CD4-positive, alpha-beta T cell treated with Interferon alpha-2 for 1 hour (primary cell): ENCODE measurements at regions not wholly inside any gene's neighbourhood (a gene's known extent, or its start where the extent isn't known, plus 50 kb on each side); places are given as distances from the start of the nearest gene placed in this dataset.

Experiments used
- DNase-seq, 2 donors: peaks; one replicate each; pipeline ENCODE4 v3.0.0-alpha.2; 2020 to 2022

GRCh38 chr21:19261731-19262376 is 858.3 kb upstream of the TMPRSS15 start:
- no peak for DNase-seq

DNA sequence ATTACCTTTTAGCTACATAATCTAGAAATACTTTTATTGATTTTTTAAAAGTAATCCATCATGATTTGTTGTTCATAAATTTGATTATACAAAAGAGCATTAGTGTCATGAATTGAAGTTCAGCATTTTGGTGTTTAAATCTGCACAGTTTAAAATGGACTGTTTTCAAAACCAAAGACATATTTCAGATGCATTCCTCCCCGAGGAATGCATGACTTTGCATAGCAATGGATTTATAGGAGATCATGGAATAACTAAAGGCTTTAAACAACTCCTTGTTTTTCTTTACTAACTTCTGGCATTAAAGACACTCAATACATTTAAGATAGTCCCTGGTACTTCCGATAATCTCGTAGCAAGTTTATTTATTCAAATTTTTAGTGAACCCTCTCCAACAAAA is 863.1 kb upstream of the TMPRSS15 start:
- DNase-seq, result no peak

DNA sequence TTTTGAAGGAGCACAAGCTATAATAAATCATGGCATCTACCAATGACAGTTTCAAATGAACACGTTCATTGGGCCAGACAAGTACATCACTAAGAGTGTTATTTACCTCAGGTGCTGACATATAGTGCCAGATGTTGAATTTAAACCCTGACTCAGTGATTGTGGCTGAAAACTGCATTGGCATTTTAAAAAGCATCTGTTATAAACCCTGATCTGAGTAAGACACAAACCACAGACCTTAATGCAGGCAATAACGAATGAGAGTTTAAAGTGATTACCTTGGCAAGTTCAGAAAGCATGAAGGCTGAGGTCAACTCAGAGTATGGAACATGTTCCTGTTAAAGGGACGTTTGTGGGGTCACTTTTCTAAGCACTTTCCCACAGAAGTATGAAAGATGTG is 865.1 kb upstream of the TMPRSS15 start:
- no peak for DNase-seq

- no peak for DNase-seq
These were observed 871.5 kb upstream of the TMPRSS15 start for GRCh38 chr21:19275065-19275464.

DNA sequence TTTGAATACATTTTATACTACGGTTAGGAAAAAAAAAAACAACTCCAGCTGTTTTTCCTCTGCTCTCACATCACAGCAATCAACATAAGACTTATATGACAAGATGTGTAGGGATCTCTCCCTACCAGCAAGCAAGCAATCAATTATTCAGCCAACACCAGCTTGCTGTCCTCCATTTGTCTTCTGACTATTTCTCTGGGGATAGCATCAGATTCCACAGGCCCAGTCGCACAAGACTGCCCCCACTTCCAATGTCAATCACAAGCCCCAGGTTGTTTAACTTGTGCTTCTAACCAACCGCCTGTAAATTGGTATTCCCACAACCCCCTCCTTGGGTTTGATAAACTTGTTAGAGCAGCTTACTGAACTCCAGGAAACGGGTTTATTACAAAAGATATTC is 873.1 kb upstream of the TMPRSS15 start:
- no peak for DNase-seq

GRCh38 chr21:19286876-19287275 is 883.3 kb upstream of the TMPRSS15 start:
- DNase-seq, result no peak

DNA sequence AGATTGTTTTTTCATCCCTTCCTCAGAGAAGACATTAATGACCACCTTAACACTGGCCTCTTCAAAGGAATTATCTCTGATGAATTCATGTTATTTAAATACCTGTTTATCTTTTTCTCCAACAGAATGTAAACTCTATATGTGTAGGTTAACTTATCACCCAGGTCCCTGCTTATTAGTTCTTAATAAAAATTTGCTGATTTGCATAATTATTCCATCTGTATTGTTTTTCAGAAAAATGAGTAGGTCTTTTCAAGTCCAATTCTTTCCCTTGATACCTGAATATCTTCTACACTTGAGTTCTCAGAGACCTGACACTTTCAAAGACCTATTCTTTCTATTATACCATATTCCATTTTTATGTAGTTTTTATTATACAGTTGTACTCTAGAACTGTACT is 886.7 kb upstream of the TMPRSS15 start:
- no peak for DNase-seq

DNA sequence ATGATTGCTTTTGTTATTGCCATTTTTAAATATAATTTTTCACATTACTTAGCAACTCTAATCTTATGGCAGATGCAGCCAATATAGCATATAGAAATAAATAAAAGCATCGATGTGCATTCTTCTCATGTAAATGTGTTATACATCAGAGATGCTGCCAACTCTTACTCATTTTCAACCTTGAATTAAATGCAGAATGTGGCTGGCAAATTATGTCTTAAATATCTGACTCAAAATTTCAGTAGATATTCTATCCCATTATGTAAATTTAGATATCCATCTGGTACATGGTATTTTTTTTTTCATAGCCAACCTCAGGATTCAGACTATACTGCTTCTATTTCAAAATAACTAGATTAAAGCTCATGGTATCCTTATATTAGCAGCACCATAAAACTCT is 916.7 kb upstream of the TMPRSS15 start:
- DNase-seq, result no peak

DNA sequence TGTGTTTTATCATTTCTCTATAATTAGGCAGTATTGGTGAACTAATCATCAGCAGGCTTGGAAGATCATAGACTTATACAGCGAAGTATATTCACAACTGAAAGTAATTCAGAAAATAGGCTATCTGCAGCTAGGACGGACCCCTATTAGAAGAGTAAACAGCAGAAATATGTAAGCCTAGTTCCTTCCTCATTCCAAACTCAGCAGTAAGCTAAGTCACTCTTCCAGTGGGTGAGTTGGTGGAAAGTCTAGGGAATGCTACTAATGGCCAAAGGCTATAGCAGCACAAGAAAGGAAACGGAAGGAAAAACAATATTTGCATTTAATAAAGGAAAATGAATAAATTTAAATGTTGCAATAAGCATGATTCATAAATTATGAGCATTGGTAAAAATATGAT is 918.1 kb upstream of the TMPRSS15 start:
- no peak for DNase-seq

DNA sequence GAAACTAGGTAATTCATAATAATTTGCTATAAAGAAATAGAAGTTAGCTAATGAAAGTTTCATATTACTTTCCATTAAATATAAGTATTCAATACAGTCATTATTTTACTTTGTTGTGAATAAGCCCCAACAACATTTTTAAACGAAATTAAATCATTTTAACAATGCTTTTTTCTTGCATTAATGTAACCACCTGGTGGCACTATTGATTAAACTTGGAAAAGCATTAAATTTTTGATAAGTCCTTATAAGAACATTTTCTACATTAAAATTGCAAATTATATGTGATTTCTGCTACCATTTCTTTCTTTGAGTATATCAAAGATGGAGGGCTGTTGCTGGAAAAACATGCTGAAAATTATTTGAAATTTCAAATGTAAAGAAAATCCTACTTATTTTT is 918.8 kb upstream of the TMPRSS15 start:
- no peak for DNase-seq

DNA sequence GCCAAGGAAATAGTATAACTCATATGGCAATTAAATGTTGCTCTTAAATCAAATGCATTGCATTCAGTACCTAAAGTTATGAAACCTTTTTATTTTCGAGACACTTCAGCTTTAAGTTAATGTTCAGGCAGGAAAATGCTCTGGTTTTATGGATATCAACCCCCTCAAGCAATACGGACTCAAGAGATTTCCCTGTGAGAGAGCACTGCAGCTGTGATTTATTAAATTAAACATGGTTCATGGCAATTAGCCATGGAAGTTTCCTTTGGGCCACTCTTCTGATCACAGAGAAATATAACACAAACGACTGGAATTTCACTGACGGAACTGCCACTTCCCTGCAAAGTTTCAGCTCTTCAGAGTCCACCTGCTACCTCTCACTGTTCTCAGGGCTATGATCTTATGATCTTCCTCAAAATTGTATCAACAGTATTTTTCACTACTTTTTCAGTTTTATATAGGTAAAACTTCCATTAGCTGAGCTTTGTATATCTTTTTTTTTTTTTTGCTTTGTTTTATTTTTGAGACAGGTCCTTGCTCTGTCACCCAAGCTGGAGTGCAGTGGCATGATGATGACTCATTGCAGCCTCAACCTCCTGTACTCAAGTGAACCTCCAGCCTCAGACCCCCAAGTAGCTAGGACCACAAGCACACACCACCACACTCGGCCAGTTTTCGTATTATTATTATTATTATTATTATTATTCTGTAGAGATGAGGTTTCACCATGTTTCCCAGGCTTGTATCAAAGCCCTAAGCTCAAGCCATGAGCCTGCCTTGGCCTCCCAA is 923.1 kb upstream of the TMPRSS15 start:
- DNase-seq, result no peak

DNA sequence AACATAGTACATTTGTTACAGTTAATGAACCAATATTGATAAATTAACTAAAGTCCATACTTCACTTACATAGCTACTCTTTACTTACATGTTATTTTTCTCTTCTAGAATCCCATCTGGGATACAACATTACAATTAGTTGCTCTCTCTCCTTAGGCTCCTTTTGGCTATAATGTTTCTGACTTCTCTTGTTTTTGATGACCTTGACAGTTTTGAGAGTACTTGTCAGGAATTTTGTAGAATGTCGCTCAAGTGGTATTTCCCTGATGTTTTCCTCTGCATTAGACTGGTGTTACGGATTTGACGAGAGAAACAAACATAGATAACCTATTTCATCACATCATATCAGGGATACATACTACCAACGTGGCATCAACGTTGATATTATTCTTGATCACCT is 925.4 kb upstream of the TMPRSS15 start:
- no peak for DNase-seq

DNA sequence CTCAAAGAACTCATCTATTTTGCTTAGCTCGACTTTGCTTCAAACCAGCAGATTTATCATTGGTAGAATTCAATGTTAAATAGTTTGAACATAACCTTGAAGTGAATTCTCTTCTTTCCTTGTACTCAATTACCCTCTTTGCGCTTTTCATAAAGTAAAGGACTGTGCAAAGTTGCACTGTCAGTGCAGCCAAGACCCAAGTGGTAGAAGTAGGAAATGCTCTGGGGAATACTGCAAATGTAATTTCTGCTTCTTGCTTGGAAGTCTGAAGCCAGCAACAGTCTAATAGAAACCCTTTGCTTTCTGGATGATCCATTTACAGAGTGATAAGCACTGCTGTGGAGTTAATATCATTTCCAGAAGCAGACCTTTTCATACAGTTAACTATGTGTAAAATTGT is 936.7 kb upstream of the TMPRSS15 start:
- DNase-seq, result no peak

DNA sequence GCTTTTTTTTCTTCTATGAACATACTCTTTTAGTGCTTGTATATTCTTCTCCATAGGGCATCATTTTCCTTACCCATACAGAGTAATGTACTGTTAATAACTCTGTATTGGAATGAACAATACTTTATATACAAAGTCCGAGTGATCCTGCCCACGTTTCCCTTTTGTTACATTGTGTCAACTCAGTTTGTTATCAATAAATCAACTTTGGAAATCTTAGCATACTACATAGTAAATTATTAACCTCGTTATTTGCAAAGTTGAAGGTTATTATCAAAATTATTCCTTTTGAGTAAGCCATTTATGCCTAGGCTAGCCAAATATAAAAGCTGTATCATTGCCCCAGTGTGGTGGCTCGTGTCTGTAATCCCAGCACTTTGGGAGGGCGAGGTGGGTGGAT is 937.4 kb upstream of the TMPRSS15 start:
- no peak for DNase-seq

GRCh38 chr21:19343711-19344110 is 940.1 kb upstream of the TMPRSS15 start:
- DNase-seq, result no peak

- no peak for DNase-seq
These were observed 946.7 kb upstream of the TMPRSS15 start for GRCh38 chr21:19350286-19350685.

GRCh38 chr21:19353256-19353655 is 949.7 kb upstream of the TMPRSS15 start:
- no peak for DNase-seq

- DNase-seq, result no peak
These were observed 965.4 kb upstream of the TMPRSS15 start for GRCh38 chr21:19368944-19369343.

- DNase-seq, result no peak
These were observed 988.8 kb upstream of the TMPRSS15 start for GRCh38 chr21:19392390-19392789.

GRCh38 chr21:19400223-19400770 is 996.7 kb upstream of the TMPRSS15 start:
- DNase-seq, result no peak

DNA sequence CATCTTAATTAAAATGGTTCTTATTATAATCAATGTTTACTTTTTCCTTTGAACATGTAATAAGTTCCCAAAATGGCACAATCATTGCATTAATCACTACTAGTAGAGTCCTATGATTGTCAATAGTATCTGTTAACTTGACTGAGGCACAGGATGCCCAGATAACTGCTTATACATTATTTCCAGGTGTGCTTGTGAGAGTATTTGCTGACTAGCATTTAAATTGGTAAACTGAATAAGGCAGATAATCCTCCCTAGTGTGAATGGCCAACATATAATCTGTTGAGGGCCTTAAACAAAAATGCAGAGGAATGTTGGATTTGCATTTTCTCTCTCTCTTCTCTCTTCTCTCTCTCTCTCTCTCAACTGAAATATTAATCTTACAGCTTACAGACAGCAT is 999.3 kb upstream of the TMPRSS15 start:
- no peak for DNase-seq

- DNase-seq, result no peak
These were observed 1001.7 kb upstream of the TMPRSS15 start for GRCh38 chr21:19405326-19405725.

- no peak for DNase-seq
These were observed 1017.0 kb upstream of the TMPRSS15 start for GRCh38 chr21:19420565-19420964.

DNA sequence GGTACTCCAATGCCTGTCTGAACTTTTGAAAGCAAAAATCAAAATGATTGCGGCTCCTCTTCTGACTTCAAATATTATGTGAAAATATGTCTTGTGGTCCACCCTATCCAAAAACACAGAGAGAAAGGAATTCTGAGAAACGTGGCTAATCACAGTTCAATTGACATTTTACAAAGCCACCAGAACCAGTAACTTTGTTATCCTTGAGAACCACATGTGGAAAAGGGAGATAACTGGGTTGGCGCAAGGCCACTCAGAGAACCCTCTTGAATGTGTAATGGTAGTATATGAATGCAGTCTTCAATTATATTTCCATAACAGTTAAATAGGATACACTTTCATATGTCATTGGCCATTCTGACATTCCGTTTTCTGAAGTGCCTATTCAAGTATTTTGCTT is 1030.0 kb upstream of the TMPRSS15 start:
- DNase-seq, result no peak
